C4-2B (cell line): ENCODE measurements at regions not wholly inside any gene's neighbourhood (a gene's known extent, or its start where the extent isn't known, plus 50 kb on each side); places are given as distances from the start of the nearest gene placed in this dataset.

Experiments used
- CTCF ChIP-seq: fragments of 450-650 bp; conservative IDR thresholded peaks from 2 replicates; pipeline ENCODE4 v1.5.1; 2017; ENCODE audit warnings: mild to moderate bottlenecking
- ZFX ChIP-seq: fragments of 450-650 bp; IDR thresholded peaks from 2 replicates; pipeline ENCODE4 v1.6.1; 2017

- TF ChIP-seq CTCF (no peak), ZFX (no peak)
Observed at GRCh38 chr11:134583397-134583990, 171.5 kb upstream of the B3GAT1 start.
